Activated T-cell treated with anti-CD3 and anti-CD28 coated beads, Interleukin-2, amount 50 U/mL, for 24 hours (primary cell): ENCODE measurements at regions not wholly inside any gene's neighbourhood (a gene's known extent, or its start where the extent isn't known, plus 50 kb on each side); places are given as distances from the start of the nearest gene placed in this dataset.
"Not testable (repeated sequence)": the region's sequence is repeated elsewhere in the genome, so short reads cannot be mapped to it uniquely, and the experiment has no call there.

Source experiments
- DNase-seq: peaks from one replicate; pipeline ENCODE4 v3.0.0-alpha.2; 2020
- H3K27ac Mint-ChIP-seq: 2 replicates; pipeline ENCODE4 v1.8.0; 2020; ENCODE audit warnings: mild to moderate bottlenecking, mixed read lengths
- H3K27me3 Mint-ChIP-seq: 2 replicates; pipeline ENCODE4 v1.8.0; 2020; ENCODE audit warnings: mixed read lengths
- H3K36me3 Mint-ChIP-seq: 2 replicates; pipeline ENCODE4 v1.8.0; 2020; ENCODE audit warnings: low read depth, mixed read lengths
- H3K4me1 Mint-ChIP-seq: 2 replicates; pipeline ENCODE4 v1.8.0; 2020; ENCODE audit warnings: low read depth, mixed read lengths
- H3K4me3 Mint-ChIP-seq: 2 replicates; pipeline ENCODE4 v1.8.0; 2020; ENCODE audit warnings: mild to moderate bottlenecking, moderate library complexity, mixed read lengths
- H3K9me3 Mint-ChIP-seq: 2 replicates; pipeline ENCODE4 v1.8.0; 2020; ENCODE audit warnings: mixed read lengths

- DNase-seq: peak; percentile 6
- Mint-ChIP-seq H3K27ac (no peak overlapping the region), H3K27me3 (peaks cover 45% of the 10 kb centered on the region), H3K9me3 (no peaks in the 10 kb centered on the region), H3K36me3 (no peaks in the 10 kb centered on the region), H3K4me3 (no peak overlapping the region), H3K4me1 (peaks cover 14% of the 10 kb centered on the region)
These were observed 449.9 kb downstream of the PTPRU start for GRCh38 chr1:29686012-29686930.

GRCh38 chr1:29685387-29685786, 449.1 kb downstream of the PTPRU start:
- Mint-ChIP-seq H3K36me3 (no peaks in the 10 kb centered on the region), H3K4me1 (peaks cover 14% of the 10 kb centered on the region), H3K27ac (no peak overlapping the region), H3K27me3 (peaks cover 40% of the 10 kb centered on the region), H3K4me3 (no peak overlapping the region), H3K9me3 (no peaks in the 10 kb centered on the region)
- DNase-seq: peak; percentile 8

GRCh38 chr1:29684141-29684540, 447.8 kb downstream of the PTPRU start:
- H3K27me3 Mint-ChIP-seq: peaks cover 34% of the 10 kb centered on the region
- H3K27ac Mint-ChIP-seq: no peak overlapping the region
- no peaks in the 10 kb centered on the region for H3K36me3 Mint-ChIP-seq
- no peak overlapping the region for H3K4me3 Mint-ChIP-seq
- H3K4me1 Mint-ChIP-seq: peaks cover 14% of the 10 kb centered on the region
- H3K9me3 Mint-ChIP-seq: no peaks in the 10 kb centered on the region
- DNase-seq: peak; percentile 3

- no peaks in the 10 kb centered on the region for H3K9me3 Mint-ChIP-seq
- peaks cover 29% of the 10 kb centered on the region for H3K27me3 Mint-ChIP-seq
- H3K36me3 Mint-ChIP-seq: no peaks in the 10 kb centered on the region
- no peak overlapping the region for H3K4me3 Mint-ChIP-seq
- H3K27ac Mint-ChIP-seq: no peak overlapping the region
- no peak for DNase-seq
- peaks cover 9% of the 10 kb centered on the region for H3K4me1 Mint-ChIP-seq
These were observed 447.1 kb downstream of the PTPRU start for GRCh38 chr1:29683472-29683871.

DNA sequence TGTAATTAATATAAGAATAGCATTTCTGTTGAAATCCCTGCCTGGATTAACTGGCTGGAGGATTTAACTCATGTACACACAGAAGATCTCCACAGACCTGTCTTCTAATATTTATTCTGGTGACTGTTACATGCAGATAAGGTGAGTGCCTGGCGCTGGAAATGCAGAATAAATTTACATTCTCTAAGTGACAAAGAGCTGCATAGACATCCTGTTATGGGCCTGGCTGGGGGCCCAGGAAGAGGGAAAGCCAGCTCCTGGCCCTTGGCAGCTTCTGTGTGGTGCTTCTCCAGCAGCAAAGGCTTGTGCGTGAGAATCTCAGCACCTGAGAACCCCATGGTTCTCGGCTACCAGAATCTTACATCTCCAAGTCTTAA, 446.6 kb downstream of the PTPRU start:
- no peak overlapping the region for H3K4me3 Mint-ChIP-seq
- no peak for DNase-seq
- H3K36me3 Mint-ChIP-seq: no peaks in the 10 kb centered on the region
- H3K9me3 Mint-ChIP-seq: no peaks in the 10 kb centered on the region
- peaks cover 23% of the 10 kb centered on the region for H3K27me3 Mint-ChIP-seq
- no peak overlapping the region for H3K27ac Mint-ChIP-seq
- H3K4me1 Mint-ChIP-seq: peaks cover 3% of the 10 kb centered on the region

DNA sequence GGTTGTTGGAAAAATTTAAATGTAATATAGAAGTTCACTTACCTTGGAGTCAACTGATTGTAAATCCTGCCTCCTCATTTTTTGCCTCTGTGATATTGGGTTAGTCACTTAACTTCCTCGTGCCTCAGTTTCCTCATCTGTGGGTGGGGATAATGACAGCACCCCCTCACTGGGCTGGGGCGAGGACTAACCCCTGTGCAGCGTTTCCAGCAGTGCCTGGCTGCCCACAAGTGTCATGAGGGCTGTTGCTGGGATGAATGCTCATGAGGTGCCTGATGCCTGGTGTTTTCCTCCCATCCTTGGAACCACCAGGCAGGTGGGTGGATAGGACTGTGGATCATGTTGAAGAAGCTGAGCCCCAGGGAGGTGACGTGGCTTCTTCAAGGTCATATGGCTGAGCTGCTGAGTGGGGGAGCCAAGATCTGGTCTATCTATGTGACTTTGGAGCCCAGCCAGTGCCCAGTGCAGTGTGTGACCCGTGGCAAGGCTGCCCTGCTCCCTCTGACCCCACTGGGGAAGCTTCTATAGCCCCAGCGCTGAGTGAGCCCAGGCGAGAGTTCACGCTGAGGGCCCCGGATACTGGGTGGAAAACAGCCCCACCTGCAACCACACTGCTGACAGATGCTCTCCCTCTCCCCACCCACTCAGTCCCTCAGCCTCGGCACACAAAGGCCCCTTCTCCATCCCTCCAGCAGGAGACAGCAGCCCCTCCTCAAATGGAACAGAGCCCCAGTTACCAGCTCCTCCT, 446.0 kb downstream of the PTPRU start:
- Mint-ChIP-seq H3K9me3 (no peaks in the 10 kb centered on the region), H3K4me1 (no peaks in the 10 kb centered on the region), H3K4me3 (no peak overlapping the region), H3K36me3 (no peaks in the 10 kb centered on the region), H3K27ac (no peak overlapping the region), H3K27me3 (peaks cover 23% of the 10 kb centered on the region)
- DNase-seq: no peak

- not testable (repeated sequence) for H3K4me1 Mint-ChIP-seq, H3K4me3 Mint-ChIP-seq, H3K9me3 Mint-ChIP-seq, H3K36me3 Mint-ChIP-seq, H3K27ac Mint-ChIP-seq, DNase-seq
- H3K27me3 Mint-ChIP-seq: peaks cover 18% of the 10 kb centered on the region
These were observed 445.1 kb downstream of the PTPRU start for GRCh38 chr1:29681416-29681815.

DNA sequence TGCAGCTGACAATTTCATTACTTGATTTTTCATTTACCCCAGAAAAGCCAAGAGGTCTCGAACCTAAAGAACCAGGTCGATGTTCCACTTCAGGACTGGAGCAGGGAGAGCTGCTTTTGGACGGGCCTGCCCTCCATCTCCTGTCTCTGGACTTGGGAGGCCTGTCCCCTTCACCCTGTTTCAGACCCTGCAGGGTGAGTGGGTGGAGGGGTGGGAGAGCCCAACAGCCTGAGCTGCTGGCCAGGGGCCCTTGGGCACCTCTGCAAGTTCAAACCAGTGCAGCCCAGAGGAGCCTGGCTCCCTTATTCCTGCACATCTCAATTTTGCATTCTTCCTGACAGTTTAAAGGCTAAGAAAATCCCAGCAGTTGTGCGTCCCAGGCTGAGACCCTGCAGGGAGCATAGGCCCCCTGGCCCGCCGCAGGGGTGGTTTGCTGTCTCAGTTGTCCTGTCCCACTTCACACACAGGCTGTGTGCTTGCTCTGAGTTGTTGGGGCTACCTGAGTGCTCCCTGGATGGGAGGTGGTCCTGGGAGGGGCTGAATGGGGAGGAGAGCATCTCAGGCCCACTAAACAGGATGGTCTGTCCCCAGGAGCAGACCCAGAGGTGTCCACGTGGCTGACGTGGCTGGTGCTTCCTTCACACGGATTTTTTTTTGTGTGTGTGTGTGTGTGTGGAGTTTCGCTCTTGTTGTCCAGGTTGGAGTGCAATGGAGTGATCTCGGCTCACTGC, 443.7 kb downstream of the PTPRU start:
- no peak for DNase-seq

GRCh38 chr1:29679316-29679715, 443.0 kb downstream of the PTPRU start:
- no peak for DNase-seq
- peaks cover 3% of the 10 kb centered on the region for H3K27me3 Mint-ChIP-seq
- no peaks in the 10 kb centered on the region for H3K9me3 Mint-ChIP-seq
- no peaks in the 10 kb centered on the region for H3K4me1 Mint-ChIP-seq
- no peak overlapping the region for H3K27ac Mint-ChIP-seq
- H3K4me3 Mint-ChIP-seq: no peak overlapping the region
- no peaks in the 10 kb centered on the region for H3K36me3 Mint-ChIP-seq

More for the DNA sequence above, 443.7 kb downstream of the PTPRU start:
- Mint-ChIP-seq H3K4me3 (no peak overlapping the region), H3K4me1 (no peaks in the 10 kb centered on the region), H3K36me3 (no peaks in the 10 kb centered on the region), H3K27ac (no peak overlapping the region), H3K27me3 (peaks cover 5% of the 10 kb centered on the region), H3K9me3 (no peaks in the 10 kb centered on the region)

DNA sequence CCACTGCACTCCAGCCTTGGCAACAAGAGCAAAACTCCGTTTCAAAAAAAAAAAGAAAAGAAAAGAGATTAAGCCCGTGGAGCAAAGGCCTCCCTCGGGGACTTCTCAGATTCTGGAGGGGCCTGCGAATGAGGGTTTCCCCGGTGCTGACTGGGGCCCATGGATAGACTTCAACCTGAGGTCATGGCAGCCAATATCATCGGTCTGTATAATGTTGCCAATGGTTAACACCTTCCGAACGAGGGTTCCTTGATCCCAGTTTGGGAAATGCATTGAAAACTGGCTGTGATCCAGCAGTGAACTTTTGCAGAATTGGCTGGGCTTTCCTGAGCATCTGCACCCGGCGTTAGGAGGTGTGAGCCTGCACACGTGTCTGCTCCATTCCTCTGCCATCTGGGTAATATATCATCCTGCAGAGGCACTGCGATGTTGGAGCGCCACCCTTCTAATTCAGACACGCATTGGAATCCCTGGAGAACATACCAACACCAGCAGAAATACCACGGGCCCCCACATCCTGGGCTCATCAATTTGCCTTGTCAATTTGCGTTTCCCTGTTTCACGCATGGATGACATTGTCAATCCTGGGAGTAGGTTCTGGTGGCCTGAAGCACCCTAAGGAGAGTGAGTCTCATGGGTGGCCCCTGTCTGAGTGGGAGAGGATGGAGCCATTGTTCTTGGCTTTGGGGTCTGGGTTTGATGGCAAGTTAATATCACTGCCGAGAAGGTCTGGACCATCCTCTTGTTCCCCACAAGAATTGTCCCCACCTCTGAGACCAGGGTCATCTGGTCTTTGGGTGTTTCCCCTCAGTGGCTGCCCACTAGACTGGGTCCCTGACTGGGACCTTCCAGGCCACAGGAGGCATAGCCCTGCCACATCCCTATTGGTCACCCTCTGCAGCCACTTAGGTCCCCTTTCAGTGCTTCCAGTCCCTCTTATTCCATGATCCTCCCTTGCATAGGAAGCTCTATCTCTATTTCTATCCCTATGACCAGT, 441.0 kb downstream of the PTPRU start:
- Mint-ChIP-seq H3K36me3 (no peaks in the 10 kb centered on the region), H3K9me3 (no peaks in the 10 kb centered on the region), H3K27ac (no peak overlapping the region), H3K4me3 (no peak overlapping the region), H3K4me1 (no peaks in the 10 kb centered on the region), H3K27me3 (peaks cover 3% of the 10 kb centered on the region)
- no peak for DNase-seq

DNA sequence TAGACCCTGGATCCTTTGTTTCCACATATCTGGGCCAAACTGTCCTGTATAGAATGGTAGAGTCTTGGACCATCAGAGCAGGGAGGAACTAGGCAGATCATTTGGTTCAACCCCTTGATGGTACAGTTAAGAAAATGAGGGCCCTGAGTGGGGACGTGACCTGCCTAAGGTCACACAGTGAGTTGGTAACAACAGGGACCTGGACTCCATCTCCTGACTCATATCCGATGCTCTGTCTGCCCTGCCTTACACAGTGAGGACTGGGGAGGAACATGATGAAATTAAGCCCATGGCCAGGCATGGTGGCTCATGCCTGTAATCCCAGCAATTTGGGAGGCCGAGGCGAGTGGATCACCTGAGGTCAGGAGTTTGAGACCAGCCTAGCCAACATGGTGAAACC, 440.2 kb downstream of the PTPRU start:
- H3K27ac Mint-ChIP-seq: no peak overlapping the region
- peaks cover 3% of the 10 kb centered on the region for H3K27me3 Mint-ChIP-seq
- no peak overlapping the region for H3K4me3 Mint-ChIP-seq
- H3K36me3 Mint-ChIP-seq: no peaks in the 10 kb centered on the region
- no peak for DNase-seq
- no peaks in the 10 kb centered on the region for H3K9me3 Mint-ChIP-seq
- no peaks in the 10 kb centered on the region for H3K4me1 Mint-ChIP-seq

GRCh38 chr1:29675481-29676263, 439.4 kb downstream of the PTPRU start:
- H3K27me3 Mint-ChIP-seq: peaks cover 3% of the 10 kb centered on the region
- H3K4me3 Mint-ChIP-seq: no peak overlapping the region
- DNase-seq: no peak
- no peaks in the 10 kb centered on the region for H3K4me1 Mint-ChIP-seq
- no peaks in the 10 kb centered on the region for H3K36me3 Mint-ChIP-seq
- H3K27ac Mint-ChIP-seq: no peak overlapping the region
- H3K9me3 Mint-ChIP-seq: no peaks in the 10 kb centered on the region

DNA sequence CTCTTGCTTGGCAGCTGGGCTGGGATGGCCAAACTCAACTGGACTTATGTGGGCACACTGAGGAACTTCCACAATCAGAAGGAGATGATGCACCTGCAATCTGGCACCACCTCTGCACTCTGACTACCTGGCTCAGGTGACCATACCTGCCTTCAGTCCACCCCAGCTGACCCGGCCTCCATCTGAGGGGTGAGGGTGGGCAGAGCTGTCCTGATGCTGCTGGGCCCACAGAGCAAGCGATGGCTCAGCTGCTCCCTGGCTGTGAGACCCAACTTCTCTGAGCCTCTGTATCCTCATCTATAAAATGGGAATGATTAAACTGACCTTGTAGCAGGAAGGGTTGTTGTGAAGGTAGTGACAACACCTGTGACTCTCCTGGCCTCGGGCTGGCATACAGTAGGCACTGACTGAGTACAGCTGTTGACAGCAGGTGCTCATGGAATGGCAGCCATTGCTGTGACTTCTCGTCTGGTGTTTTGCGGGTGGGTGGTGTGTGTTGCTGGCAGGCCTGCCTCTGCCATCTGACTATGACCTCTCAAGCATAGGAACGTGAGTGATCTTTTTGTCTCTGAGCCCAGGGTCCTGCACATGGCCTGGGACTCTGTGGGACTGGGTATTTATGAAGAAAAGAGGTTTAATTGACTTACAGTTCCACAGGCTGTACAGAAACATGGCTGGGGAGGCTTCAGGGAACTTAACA, 438.5 kb downstream of the PTPRU start:
- no peaks in the 10 kb centered on the region for H3K27me3 Mint-ChIP-seq
- no peak for DNase-seq
- H3K4me3 Mint-ChIP-seq: no peak overlapping the region
- H3K27ac Mint-ChIP-seq: no peak overlapping the region
- no peaks in the 10 kb centered on the region for H3K4me1 Mint-ChIP-seq
- no peaks in the 10 kb centered on the region for H3K36me3 Mint-ChIP-seq
- no peaks in the 10 kb centered on the region for H3K9me3 Mint-ChIP-seq
